SK-N-SH (cell line): ENCODE measurements at regions not wholly inside any gene's neighbourhood (a gene's known extent, or its start where the extent isn't known, plus 50 kb on each side); places are given as distances from the start of the nearest gene placed in this dataset.

Source experiments
- CTCF ChIA-PET: fragments of 300-600, 350-600 bp; formaldehyde crosslinking; extraction: SDS; loops from one replicate; lab custom pipeline; 2021; lab: Yijun Ruan, JAX
- POLR2A ChIA-PET: fragments of 350-600 bp; sonication (Branson Sonifier 250); formaldehyde crosslinking; extraction: SDS; loops from one replicate; lab custom pipeline; 2020; ENCODE audit warnings: antibody characterized with exemption, inconsistent platforms; lab: Yijun Ruan, JAX
- DNase-seq: peaks from one replicate; pipeline ENCODE4 v3.0.0; 2012
- H2AFZ ChIP-seq: fragments of 200-600 bp; sonication (generic); 2 replicates; pipeline ENCODE4 v1.8.1; 2016; ENCODE audit warnings: antibody characterized with exemption, mild to moderate bottlenecking, low read depth
- H3F3A ChIP-seq: fragments of 200-600 bp; sonication (generic); replicated peaks from 2 replicates; pipeline ENCODE3; 2016; ENCODE audit warnings: antibody characterized with exemption, mild to moderate bottlenecking; ENCODE audit not compliant: insufficient read depth
- H3K27ac ChIP-seq, 2 experiments: fragments of 200-500 bp in 1 of 2; fragments of 200-600 bp in 1 of 2; sonication (Bioruptor generic) in 1 of 2; sonication (generic), shearing (Covaris generic) in 1 of 2; 2 replicates each; pipeline versions ENCODE4 v1.5.1 to v1.6.1; 2014 to 2016; ENCODE audit warnings: low read depth in 2 of 2, inconsistent platforms in 1 of 2, low read length in 1 of 2, mild to moderate bottlenecking in 1 of 2, mixed read lengths in 1 of 2
- H3K27me3 ChIP-seq: fragments of 200-600 bp; sonication (generic), shearing (Covaris generic); 2 replicates; pipeline ENCODE4 v1.6.1; 2016; ENCODE audit warnings: mixed run types; ENCODE audit not compliant: insufficient read depth
- H3K36me3 ChIP-seq, 2 experiments: fragments of 200-500 bp in 1 of 2; fragments of 200-600 bp in 1 of 2; sonication (Bioruptor generic) in 1 of 2; sonication (generic) in 1 of 2; replicated peaks in 1 of 2; 2 replicates each; pipeline versions ENCODE3 to v1.5.1; 2014 to 2016; ENCODE audit warnings: low read length in 1 of 2, mild to moderate bottlenecking in 1 of 2; ENCODE audit not compliant: insufficient read depth in 2 of 2, control insufficient read depth in 1 of 2
- H3K4me1 ChIP-seq, 2 experiments: fragments of 200-500 bp in 1 of 2; fragments of 200-600 bp in 1 of 2; sonication (Bioruptor generic) in 1 of 2; sonication (generic), shearing (Covaris generic) in 1 of 2; 2 replicates each; pipeline versions ENCODE4 v1.5.1 to v1.6.1; 2014 to 2016; ENCODE audit warnings: low read depth in 1 of 2, low read length in 1 of 2, mixed run types in 1 of 2; ENCODE audit not compliant: insufficient read depth in 2 of 2, control insufficient read depth in 1 of 2
- H3K4me2 ChIP-seq: fragments of 200-600 bp; sonication (generic), shearing (Covaris generic); 2 replicates; pipeline ENCODE4 v1.6.1; 2017; ENCODE audit warnings: mixed run types
- H3K4me3 ChIP-seq, 2 experiments: fragments of 200-500 bp in 1 of 2; fragments of 200-600 bp in 1 of 2; sonication (Bioruptor generic) in 1 of 2; sonication (generic), shearing (Covaris generic) in 1 of 2; 2 replicates each; pipeline versions ENCODE4 v1.5.1 to v1.8.1; 2014 to 2016; ENCODE audit warnings: low read depth in 2 of 2, inconsistent platforms in 1 of 2, low read length in 1 of 2, mild to moderate bottlenecking in 1 of 2, mixed read lengths in 1 of 2, moderate library complexity in 1 of 2
- H3K79me2 ChIP-seq: fragments of 200-600 bp; sonication (generic); 2 replicates; pipeline ENCODE4 v1.8.1; 2017; ENCODE audit warnings: mild to moderate bottlenecking; ENCODE audit not compliant: insufficient read depth
- H3K9ac ChIP-seq: fragments of 200-600 bp; sonication (generic); 2 replicates; pipeline ENCODE4 v1.6.1; 2017; ENCODE audit warnings: mixed run types
- H3K9me2 ChIP-seq: fragments of 200-600 bp; sonication (generic); 2 replicates; pipeline ENCODE4 v1.6.1; 2017; ENCODE audit warnings: mixed run types
- H3K9me3 ChIP-seq: fragments of 200-600 bp; sonication (generic); 2 replicates; pipeline ENCODE4 v1.6.1; 2017; ENCODE audit warnings: mixed run types, mild to moderate bottlenecking, moderate library complexity
- H4K20me1 ChIP-seq: fragments of 200-600 bp; sonication (generic); 2 replicates; pipeline ENCODE4 v1.6.1; 2017; ENCODE audit warnings: mild to moderate bottlenecking, mixed run types; ENCODE audit not compliant: insufficient read depth
- CTCF ChIP-seq: fragments of 200-600 bp; sonication (generic); IDR thresholded peaks from 2 replicates; pipeline ENCODE4 v1.6.1; 2017; ENCODE audit warnings: antibody characterized with exemption, mild to moderate bottlenecking, moderate library complexity
- ELF1 ChIP-seq: IDR thresholded peaks from 2 replicates; pipeline ENCODE4 v1.4.0; 2012
- EP300 ChIP-seq, 2 experiments: IDR thresholded peaks; 2 replicates each; pipeline versions ENCODE4 v1.4.0 to v1.6.1; 2012; ENCODE audit warnings: borderline replicate concordance in 1 of 2, low read depth in 1 of 2, low read length in 1 of 2
- FOXJ3 ChIP-seq: sonication (generic); formaldehyde crosslinking; IDR thresholded peaks from 2 replicates; pipeline ENCODE4 v1.5.1; 2020; ENCODE audit warnings: mild to moderate bottlenecking, missing genetic modification reagents
- GABPA ChIP-seq: IDR thresholded peaks from 2 replicates; pipeline ENCODE4 v1.4.0; 2012; ENCODE audit warnings: low read depth, mild to moderate bottlenecking
- IRF3 ChIP-seq: fragments of 150-350 bp; IDR thresholded peaks from 2 replicates; pipeline ENCODE4 v1.6.1; 2016; ENCODE audit warnings: mild to moderate bottlenecking, low read depth, low read length
- JUND ChIP-seq: IDR thresholded peaks from 2 replicates; pipeline ENCODE4 v1.4.0; 2012
- MXI1 ChIP-seq: IDR thresholded peaks from 2 replicates; pipeline ENCODE4 v1.6.1; 2012; ENCODE audit warnings: mild to moderate bottlenecking, low read depth, low read length, improper control_type of control experiment
- NFIC ChIP-seq: IDR thresholded peaks from 2 replicates; pipeline ENCODE4 v1.4.0; 2012; ENCODE audit warnings: borderline replicate concordance
- PBX3 ChIP-seq: IDR thresholded peaks from 2 replicates; pipeline ENCODE4; 2012
- RAD21 ChIP-seq: IDR thresholded peaks from 2 replicates; pipeline ENCODE4 v1.6.1; 2012; ENCODE audit warnings: mild to moderate bottlenecking, low read length
- RCOR1 ChIP-seq: fragments of 150-350 bp; IDR thresholded peaks from 2 replicates; pipeline ENCODE4 v1.6.1; 2017; ENCODE audit warnings: antibody characterized with exemption, low read length
- RXRA ChIP-seq: IDR thresholded peaks from 2 replicates; pipeline ENCODE4 v1.4.0; 2012; ENCODE audit warnings: low read depth, mild to moderate bottlenecking, borderline replicate concordance
- SMC3 ChIP-seq: IDR thresholded peaks from 2 replicates; pipeline ENCODE4 v1.6.1; 2012; ENCODE audit warnings: low read depth, low read length, improper control_type of control experiment
- TCF12 ChIP-seq: IDR thresholded peaks from 2 replicates; pipeline ENCODE4 v1.4.0; 2012
- USF2 ChIP-seq: fragments of 150-350 bp; IDR thresholded peaks from 2 replicates; pipeline ENCODE4 v1.6.1; 2017; ENCODE audit warnings: antibody characterized with exemption, low read length, low read depth, borderline replicate concordance
- YY1 ChIP-seq: IDR thresholded peaks from 2 replicates; pipeline ENCODE4 v1.4.0; 2012; ENCODE audit warnings: low read depth, mild to moderate bottlenecking
- WGBS: methylation state at CpG from one replicate; pipeline ENCODE4 v1.1.6; 2017; ENCODE audit warnings: low lambda C conversion rate; 5-methylcytosine and 5-hydroxymethylcytosine counted together
- TF ChIP-seq, protein P1 (sequence below): IDR thresholded peaks from 2 replicates; pipeline ENCODE4 v1.4.0; 2012; ENCODE audit warnings: low read depth, borderline replicate concordance

DNA sequence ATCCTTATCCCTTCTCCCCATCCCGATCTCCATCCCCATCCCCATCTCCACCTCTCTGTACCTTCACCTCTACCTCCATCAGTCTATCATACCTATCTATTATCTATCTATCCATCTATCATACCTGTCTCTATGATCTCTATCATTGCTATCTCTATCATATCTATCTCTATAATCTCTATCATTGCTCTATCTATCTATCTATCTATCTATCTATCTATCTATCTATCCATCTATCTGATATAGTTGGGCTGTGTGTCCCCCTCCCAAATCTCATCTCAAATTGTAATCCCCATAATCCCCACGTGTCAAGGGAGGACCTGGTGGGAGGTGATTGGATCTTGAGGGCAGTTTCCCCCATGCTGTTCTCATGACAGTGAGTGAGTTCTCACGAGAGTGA is 97.9 kb upstream of the PAXBP1 start:
- no peaks in the 10 kb centered on the region for H3K36me3 ChIP-seq
- no peak overlapping the region for H3K4me3 ChIP-seq
- WGBS, result 2% methylated on average over 3 of the region's 3 CpGs
- H3K4me2 ChIP-seq, result no peak overlapping the region
- DNase-seq, result no peak
- ChIA-PET POLR2A (no interaction called here), CTCF (no interaction called here)
- H3K27ac ChIP-seq, result no peak overlapping the region
- TF ChIP-seq JUND, result no peak
- no peak for TF ChIP-seq TCF12
- TF ChIP-seq FOXJ3, result no peak
- TF ChIP-seq EP300 (IDR thresholded peaks at IDR 0.05; ENCODE audit: borderline replicate concordance in 1 of 2, low read depth in 1 of 2, low read length in 1 of 2), result no peak
- TF ChIP-seq CTCF, result no peak
- no peak for TF ChIP-seq PBX3
- TF ChIP-seq RAD21, result no peak
- no peak for TF ChIP-seq USF2
- TF ChIP-seq GABPA, result no peak
- no peak for TF ChIP-seq RCOR1
- no peak overlapping the region for H3K9ac ChIP-seq
- H3K4me1 ChIP-seq, result no peaks in the 10 kb centered on the region
- H3K9me3 ChIP-seq, result no peaks in the 10 kb centered on the region
- H2AFZ ChIP-seq, result no peak overlapping the region
- H3K27me3 ChIP-seq, result peaks cover 59% of the 10 kb centered on the region
- H3K9me2 ChIP-seq, result no peaks in the 10 kb centered on the region
- no peaks in the 10 kb centered on the region for H4K20me1 ChIP-seq
- H3F3A ChIP-seq, result no peaks in the 10 kb centered on the region
- H3K79me2 ChIP-seq, result no peaks in the 10 kb centered on the region

DNA sequence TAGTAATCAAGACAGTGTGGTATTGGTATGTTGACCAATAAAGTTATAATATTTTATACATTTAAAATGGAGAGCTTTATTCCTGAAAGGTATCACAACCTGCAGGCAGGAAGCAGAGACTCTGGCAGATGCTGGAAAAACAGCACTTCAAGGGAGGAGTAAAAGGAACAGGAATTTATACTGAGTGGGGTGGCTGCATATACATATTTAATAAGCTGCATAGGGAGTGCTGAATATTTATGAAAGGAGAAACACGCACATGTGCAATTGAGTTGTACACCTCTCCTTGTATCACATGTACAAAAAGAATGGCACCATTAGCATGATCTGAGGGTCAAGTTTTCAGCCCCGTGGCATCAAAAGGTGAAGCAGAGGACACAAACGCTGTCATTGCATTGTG is 104.9 kb upstream of the PAXBP1 start:
- Histone ChIP-seq H4K20me1 (no peaks in the 10 kb centered on the region), H3K79me2 (no peaks in the 10 kb centered on the region), H3K27ac (no peak overlapping the region), H3K36me3 (no peaks in the 10 kb centered on the region), H3K4me2 (no peak overlapping the region), H3K9me3 (no peaks in the 10 kb centered on the region), H3K27me3 (peaks cover 38% of the 10 kb centered on the region; the same call in 1 of the 2 replicates), H3F3A (no peaks in the 10 kb centered on the region), H3K4me3 (no peak overlapping the region), H3K9ac (no peak overlapping the region), H3K9me2 (no peaks in the 10 kb centered on the region), H3K4me1 (no peaks in the 10 kb centered on the region), H2AFZ (no peak overlapping the region)
- ChIA-PET POLR2A (no interaction called here), CTCF (no interaction called here)
- 18% methylated on average over 3 of the region's 3 CpGs for WGBS
- DNase-seq, result no peak
- TF ChIP-seq YY1 (no peak), CTCF (no peak), RXRA (no peak), NFIC (no peak), SMC3 (no peak), IRF3 (no peak), MXI1 (no peak), TCF12 (no peak), ELF1 (no peak)
- TF ChIP-seq, protein P1, sequence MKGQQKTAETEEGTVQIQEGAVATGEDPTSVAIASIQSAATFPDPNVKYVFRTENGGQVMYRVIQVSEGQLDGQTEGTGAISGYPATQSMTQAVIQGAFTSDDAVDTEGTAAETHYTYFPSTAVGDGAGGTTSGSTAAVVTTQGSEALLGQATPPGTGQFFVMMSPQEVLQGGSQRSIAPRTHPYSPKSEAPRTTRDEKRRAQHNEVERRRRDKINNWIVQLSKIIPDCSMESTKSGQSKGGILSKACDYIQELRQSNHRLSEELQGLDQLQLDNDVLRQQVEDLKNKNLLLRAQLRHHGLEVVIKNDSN, result no peak
- TF ChIP-seq, all 33 proteins: peak for 0
